ENCODE measurements at regions not wholly inside any gene's neighbourhood (a gene's known extent, or its start where the extent isn't known, plus 50 kb on each side); places are given as distances from the start of the nearest gene placed in this dataset.
"Not testable (repeated sequence)": the region's sequence is repeated elsewhere in the genome, so short reads cannot be mapped to it uniquely, and the experiment has no call there.

GRCh38 chr3:115402651-115403050, 220.7 kb upstream of the GAP43 start:
- DNase-seq (ENCODE audit: low spot score): no peak
- TF ChIP-seq CTCF (conservative IDR thresholded peaks at IDR 0.05; ENCODE audit: low read depth): no peak
- H3K27ac ChIP-seq: no peak overlapping the region
- POLR2A ChIA-PET (ENCODE audit: low non-redundant PET): no interaction called here
- CTCF ChIA-PET: interaction anchor here (0.6 kb wide), 1 partner anchor 135 kb away, joined by 4 read pairs; no protein-coding TSS in a partner anchor

GRCh38 chr3:115403786-115404185, 219.5 kb upstream of the GAP43 start:
- no peak overlapping the region for H3K27ac ChIP-seq
- ChIA-PET POLR2A (ENCODE audit: low non-redundant PET) (no interaction called here), CTCF (no interaction called here)

GRCh38 chr3:115409596-115409995, 213.7 kb upstream of the GAP43 start:
- POLR2A ChIA-PET (ENCODE audit: low non-redundant PET): no interaction called here
- no peak overlapping the region for H3K27ac ChIP-seq
- TF ChIP-seq CTCF (conservative IDR thresholded peaks at IDR 0.05; ENCODE audit: low read depth): no peak
- no peak for DNase-seq (ENCODE audit: low spot score)
- CTCF ChIA-PET: no interaction called here

More at GRCh38 chr3:115403786-115404185, 219.5 kb upstream of the GAP43 start:
- no peak for DNase-seq (ENCODE audit: low spot score)
- no peak for TF ChIP-seq CTCF (conservative IDR thresholded peaks at IDR 0.05; ENCODE audit: low read depth)

- CTCF ChIA-PET; POLR2A ChIA-PET (ENCODE audit: low non-redundant PET); H3K27ac ChIP-seq; DNase-seq (ENCODE audit: low spot score): not testable (repeated sequence)
Measured at GRCh38 chr3:115414610-115415009, 208.7 kb upstream of the GAP43 start.

GRCh38 chr3:115415246-115415996, 207.9 kb upstream of the GAP43 start:
- no peak for DNase-seq (ENCODE audit: low spot score)
- POLR2A ChIA-PET (ENCODE audit: low non-redundant PET): no interaction called here
- no peak for TF ChIP-seq CTCF (conservative IDR thresholded peaks at IDR 0.05; ENCODE audit: low read depth)
- no peak overlapping the region for H3K27ac ChIP-seq
- CTCF ChIA-PET: no interaction called here

- no peak for TF ChIP-seq CTCF (conservative IDR thresholded peaks at IDR 0.05; ENCODE audit: low read depth)
- CTCF ChIA-PET: no interaction called here
- H3K27ac ChIP-seq: no peak overlapping the region
- no peak for DNase-seq (ENCODE audit: low spot score)
- POLR2A ChIA-PET (ENCODE audit: low non-redundant PET): no interaction called here
Measured at GRCh38 chr3:115418583-115418982, 204.7 kb upstream of the GAP43 start.

- ChIA-PET POLR2A (ENCODE audit: low non-redundant PET) (no interaction called here), CTCF (no interaction called here)
- TF ChIP-seq CTCF (conservative IDR thresholded peaks at IDR 0.05; ENCODE audit: low read depth): no peak
- DNase-seq (ENCODE audit: low spot score): no peak
- no peak overlapping the region for H3K27ac ChIP-seq
Measured at GRCh38 chr3:115420086-115420485, 203.2 kb upstream of the GAP43 start.

Data from RWPE1 (cell line).